NCI-H526 treated with DMSO at 0.1 percent for 48 hours (cell line): ENCODE measurements at regions not wholly inside any gene's neighbourhood (a gene's known extent, or its start where the extent isn't known, plus 50 kb on each side); places are given as distances from the start of the nearest gene placed in this dataset.
"Not testable (repeated sequence)": the region's sequence is repeated elsewhere in the genome, so short reads cannot be mapped to it uniquely, and the experiment has no call there.

ENCODE experiments used
- DNase-seq: peaks from one replicate; lab custom pipeline; 2025; lab: John Stamatoyannopoulos, UW

DNA sequence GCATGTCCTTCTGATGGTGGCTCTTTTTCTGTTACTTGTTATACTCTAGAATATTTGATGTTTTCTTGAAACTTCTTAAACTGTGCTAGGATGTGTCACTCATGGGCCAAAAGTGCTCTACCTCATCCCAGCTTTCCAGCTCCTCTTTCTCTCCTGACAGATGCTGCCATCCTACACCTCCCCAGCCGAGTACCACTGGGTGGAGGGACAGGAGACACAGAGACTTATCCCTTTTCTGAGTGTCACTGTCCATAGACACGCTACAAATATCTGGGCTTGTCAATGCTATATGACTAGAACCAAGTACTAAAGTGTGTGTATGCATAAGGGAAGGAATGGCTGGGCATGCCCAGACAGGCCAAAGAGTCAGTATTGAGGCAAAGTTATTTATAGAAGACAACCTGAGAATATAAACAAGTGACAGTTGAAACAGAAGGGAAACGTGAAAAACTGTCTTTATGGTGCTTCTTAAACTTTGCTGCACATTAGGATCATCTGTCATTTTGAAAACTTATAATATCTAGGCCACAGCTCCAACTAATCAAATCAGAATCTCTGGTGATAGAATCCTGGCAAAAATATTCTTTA, 188.0 kb downstream of the CARTPT start:
- no peak for DNase-seq

DNA sequence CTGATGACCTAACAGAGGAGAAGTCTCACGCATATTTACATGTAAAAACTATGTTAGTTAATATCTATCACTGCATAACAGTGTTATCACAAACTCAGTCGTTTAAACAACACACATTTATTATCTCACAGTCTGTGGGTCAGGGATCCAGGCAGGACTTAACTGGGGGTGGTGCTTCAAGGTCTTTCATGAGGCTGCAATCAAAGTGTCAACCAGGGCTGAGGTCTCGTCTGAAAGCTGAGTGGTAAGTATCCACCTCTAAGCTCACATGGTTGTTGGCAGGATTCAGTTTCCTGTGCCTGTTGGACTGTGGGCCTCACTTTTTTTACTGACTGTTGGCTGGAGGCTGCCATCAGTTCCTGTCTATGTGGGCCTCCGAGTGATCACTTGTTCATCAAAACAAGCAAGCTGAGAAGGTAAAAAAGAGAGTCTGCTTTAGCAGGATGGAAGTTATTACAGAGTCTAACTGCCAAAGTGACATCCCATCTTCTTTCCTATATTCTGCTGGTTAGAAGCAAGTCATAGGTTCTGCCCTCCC, 188.6 kb downstream of the CARTPT start:
- DNase-seq = no peak

GRCh38 chr5:71910741-71911140, 191.7 kb downstream of the CARTPT start:
- no peak for DNase-seq

DNA sequence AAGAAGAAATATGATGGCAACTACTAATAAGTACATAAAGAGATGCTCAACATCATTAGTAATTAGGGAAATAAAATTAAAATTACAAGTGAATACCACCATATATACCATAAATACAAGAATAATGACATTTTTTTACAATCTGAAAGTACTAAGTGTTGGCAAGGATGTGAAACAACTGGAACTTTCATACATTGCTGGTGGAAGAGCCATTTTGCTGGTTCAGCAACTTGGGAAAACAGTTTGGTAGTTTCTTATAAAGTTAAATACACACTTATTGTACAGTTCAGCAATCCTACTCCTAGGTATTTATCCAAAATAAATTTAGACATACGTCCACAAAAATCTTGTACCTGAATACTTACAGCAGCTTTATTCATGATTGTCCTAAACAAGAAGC, 192.9 kb downstream of the CARTPT start:
- no peak for DNase-seq

- no peak for DNase-seq
These were observed 193.0 kb upstream of the MAP1B start for GRCh38 chr5:71914281-71914680.

- no peak for DNase-seq
These were observed 184.6 kb upstream of the MAP1B start for GRCh38 chr5:71922584-71923106.

DNA sequence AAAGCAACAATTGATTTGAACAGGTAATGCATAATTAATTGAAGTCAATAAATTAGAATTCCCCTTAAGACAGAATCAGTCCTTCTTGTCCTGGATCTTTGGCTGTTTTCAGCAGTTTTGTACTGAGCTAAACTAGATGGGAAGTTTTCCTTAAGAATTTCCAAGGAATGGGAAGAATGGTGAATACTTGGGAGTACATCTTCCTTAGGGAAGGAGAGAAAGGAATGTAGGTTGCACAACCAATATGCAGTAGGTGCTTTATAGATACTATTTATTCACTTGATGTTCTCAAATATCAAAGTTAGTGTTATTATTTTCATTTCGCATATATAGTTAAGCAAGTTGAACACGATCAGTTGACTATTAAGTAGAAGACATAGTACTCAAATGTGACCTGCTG, 183.5 kb upstream of the MAP1B start:
- no peak for DNase-seq

GRCh38 chr5:71924325-71924724, 182.9 kb upstream of the MAP1B start:
- no peak for DNase-seq

- DNase-seq = no peak
These were observed 182.3 kb upstream of the MAP1B start for GRCh38 chr5:71924980-71925379.

DNA sequence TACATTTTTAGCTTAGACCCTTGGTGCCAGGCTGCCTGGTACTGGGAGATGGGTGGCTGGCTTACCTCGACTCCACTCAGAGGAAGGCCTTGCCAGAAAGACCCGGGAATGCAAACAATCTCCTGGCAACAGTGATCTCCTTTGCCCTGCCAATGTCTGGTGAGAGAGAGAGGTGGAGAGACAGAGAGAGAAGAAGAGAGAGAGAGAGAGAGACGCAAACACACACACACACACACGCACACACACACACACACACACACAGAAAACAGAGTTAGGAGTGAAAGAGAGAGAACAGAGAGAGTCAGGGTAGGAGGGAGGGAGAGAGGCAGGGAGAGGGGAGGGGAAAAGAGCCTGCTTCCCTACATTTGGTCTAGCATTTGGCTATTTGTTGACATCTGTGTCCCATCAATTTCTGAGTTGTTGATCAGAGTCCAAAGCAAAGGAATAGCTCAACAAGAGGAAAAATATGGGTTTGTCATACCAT, 181.6 kb upstream of the MAP1B start:
- no peak for DNase-seq

DNA sequence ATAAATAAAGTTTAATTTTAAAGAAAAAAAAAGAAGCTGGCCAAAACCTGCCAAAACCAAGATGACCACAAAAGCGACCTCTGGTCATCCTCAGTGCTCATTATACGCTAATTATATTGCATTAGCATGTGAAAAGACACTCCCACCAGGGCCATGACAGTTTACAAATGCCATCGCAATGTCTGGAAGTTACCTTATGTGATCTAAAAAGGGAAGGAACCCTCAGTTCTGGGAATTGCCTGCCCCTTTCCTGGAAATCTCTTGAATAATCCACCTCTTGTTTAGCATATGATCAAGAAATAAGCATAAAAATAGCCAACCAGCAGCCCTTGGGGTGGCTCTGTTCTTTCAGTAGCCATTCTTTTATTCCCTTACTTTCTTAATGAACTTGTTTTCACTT, 178.3 kb upstream of the MAP1B start:
- DNase-seq = no peak

GRCh38 chr5:71930554-71930953, 176.7 kb upstream of the MAP1B start:
- DNase-seq = not testable (repeated sequence)

DNA sequence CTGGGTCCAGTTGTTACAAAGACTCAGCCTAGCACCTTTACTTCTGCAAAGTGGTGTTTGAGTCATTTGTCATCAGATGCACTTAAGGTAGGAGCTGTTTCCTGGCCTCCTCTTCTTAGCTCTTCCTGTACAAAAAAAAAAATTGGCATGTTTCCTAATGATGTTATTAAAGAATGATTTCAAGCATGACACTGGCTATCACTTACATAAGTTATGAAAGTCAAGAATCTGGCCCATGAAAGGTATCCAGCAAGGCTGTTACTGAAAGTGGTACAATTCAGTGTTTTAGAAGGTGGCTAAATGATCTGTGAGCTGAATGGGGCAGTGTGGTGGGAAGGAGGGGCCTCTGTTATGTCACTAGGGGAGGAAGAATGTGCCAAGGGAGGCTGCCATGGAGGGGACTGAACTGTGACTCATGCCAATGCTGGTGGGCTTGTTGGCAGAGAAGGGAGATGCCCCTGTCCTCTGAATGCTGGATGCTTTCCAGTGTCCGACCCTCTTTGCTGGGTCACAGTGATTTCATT, 175.1 kb upstream of the MAP1B start:
- no peak for DNase-seq

DNA sequence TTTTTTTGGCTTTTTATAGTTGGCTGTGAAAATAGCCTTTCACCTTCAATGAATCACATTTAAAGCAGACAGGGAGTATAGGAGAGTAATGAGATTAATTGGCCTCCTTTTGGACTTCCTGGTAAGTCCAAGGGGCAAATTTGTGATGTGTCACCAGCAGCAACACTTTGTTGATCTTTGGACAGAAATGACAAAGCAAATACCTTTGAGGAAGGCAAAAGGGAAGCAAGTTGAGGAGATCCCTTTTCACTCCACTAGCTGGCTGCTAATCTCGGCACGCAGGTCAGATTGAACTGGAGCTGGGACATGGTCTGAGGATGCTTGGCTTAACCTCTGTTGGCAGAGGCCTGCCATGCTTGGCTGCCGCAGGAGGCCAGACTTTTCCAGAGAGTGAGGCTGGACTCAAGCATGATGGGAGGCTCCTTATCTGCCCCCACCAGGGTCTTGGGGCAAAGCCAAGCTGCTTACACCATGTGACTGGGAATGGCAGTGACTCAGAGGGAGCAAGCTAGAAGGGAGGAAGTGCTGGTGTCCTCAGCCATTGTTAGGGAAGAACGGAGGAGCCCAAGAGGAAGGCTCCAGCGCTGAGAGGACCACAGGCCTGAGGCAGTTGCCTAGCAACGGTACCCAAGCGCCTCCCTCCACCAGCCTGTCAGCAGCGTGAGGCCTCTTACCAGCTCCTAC, 174.5 kb upstream of the MAP1B start:
- no peak for DNase-seq

DNA sequence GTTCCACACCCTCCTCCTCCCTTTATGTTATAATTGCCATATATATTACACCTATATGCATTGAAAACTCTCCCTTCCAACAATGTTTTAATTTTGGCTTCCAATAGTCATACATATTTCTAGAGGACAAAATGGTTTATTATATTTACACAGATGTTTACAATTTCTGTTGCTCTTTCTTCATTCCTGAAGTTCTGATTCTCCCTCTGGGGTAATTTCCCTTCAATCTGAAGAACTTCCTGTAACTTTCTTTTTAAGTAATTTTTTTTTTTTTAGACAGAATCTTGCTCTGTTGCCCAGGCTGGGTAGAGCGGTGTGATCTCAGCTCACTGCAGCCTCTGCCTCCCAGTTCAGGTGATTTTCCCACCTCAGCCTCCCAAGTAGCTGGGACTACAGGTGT, 173.0 kb upstream of the MAP1B start:
- DNase-seq = no peak

- DNase-seq = no peak
These were observed 169.2 kb upstream of the MAP1B start for GRCh38 chr5:71937921-71938698.

DNA sequence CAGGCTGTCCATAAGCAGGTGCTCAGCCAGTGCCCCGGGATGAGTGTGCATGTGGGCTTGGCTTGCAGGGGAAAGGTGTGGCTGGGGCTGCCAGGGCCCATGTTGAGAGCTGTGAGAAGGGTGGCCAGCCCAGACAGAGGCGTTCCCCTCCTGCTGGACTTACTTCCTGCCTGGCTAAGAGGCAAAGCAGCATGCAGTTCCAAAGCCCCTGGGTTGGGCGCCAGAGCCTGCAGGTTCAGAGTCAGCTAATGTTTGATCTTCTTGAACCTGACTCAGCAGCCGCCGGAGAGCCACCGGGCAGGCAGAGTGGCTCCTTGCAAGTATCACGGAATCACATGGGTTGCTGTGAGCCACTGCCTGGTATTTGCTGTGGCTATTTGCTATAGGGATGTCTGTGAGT, 168.4 kb upstream of the MAP1B start:
- no peak for DNase-seq

GRCh38 chr5:71939452-71940230, 167.6 kb upstream of the MAP1B start:
- no peak for DNase-seq

DNA sequence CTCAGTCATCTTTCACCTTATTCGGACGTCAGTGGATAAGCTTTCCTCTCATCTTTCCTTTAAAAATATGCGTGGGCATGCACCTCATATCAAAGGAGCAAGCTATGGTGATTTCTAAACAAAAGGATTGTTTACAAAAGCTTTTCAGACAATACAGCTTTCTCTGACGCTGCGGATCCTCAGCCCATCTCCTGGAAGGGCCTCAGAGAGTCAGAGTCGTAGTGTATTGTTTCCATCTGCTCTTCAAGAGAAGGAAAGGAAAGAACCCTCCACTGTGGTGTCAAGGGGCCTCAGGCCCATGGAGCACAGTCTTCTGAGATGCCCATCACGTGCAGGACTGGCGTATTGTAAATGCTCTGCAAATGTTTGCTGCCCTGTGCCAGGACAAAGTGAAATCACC, 163.4 kb upstream of the MAP1B start:
- no peak for DNase-seq

- no peak for DNase-seq
These were observed 161.8 kb upstream of the MAP1B start for GRCh38 chr5:71945436-71945835.

DNA sequence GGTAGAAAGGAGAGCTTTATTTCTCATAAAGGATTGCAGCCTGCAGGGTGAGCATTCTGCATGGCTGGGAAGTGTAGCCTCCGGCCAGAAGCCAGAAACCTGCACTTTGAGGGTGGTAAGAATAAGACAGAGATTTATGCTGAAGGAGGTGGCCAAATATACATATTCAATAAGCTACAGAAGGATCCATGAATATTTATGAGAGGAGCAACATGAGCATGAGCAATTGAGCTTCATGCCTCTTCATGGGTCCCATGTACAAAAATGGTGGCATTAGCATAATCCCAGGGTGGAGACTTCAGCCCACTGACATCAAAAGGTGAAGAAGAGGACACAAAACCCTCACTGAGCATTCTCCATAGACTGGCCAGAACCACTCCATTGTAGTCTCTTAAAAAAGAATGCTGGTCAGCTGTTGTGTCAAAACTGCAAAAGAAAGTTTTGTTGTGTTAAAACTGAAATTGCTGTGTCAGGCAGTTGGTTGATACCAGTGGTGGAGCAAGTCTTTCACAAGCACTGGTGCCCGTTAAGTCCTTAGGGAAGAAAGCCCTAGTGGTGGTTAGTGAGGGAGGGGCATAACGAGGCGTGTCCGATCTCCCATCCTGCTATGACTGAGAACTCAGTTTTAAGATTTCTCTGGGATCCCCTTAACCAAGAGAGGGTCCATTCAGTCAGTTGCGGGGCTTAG, 160.8 kb upstream of the MAP1B start:
- DNase-seq = no peak
